WTC11 (cell line): ENCODE measurements at regions not wholly inside any gene's neighbourhood (a gene's known extent, or its start where the extent isn't known, plus 50 kb on each side); places are given as distances from the start of the nearest gene placed in this dataset.

Experiments
- ATAC-seq: fragments of 200-7000 bp; cut with Tn5 transposase; 2 replicates; pipeline ENCODE4 v1.10.0; 2021; ENCODE audit warnings: mild to moderate bottlenecking, moderate library complexity
- CTCF ChIA-PET: fragments of 300-600 bp; sonication (Branson Sonifier 250); formaldehyde crosslinking; loops from one replicate; lab custom pipeline; 2021; ENCODE audit warnings: antibody characterized with exemption; lab: Charles Lee
- POLR2A ChIA-PET: fragments of 350-600 bp; sonication (Branson Sonifier 250); formaldehyde crosslinking; loops from one replicate; lab custom pipeline; 2021; ENCODE audit warnings: antibody characterized with exemption; lab: Charles Lee
- DNase-seq: peaks from one replicate; pipeline ENCODE4 v3.0.0; 2021; ENCODE audit warnings: low spot score
- H3K27ac Mint-ChIP-seq: 2 replicates; pipeline ENCODE4 v1.8.0; 2021; ENCODE audit warnings: mixed read lengths
- H3K27me3 Mint-ChIP-seq: 2 replicates; pipeline ENCODE4 v1.8.0; 2021; ENCODE audit warnings: low read depth, mild to moderate bottlenecking, moderate library complexity, mixed read lengths
- H3K36me3 Mint-ChIP-seq: 2 replicates; pipeline ENCODE4 v1.8.0; 2021; ENCODE audit warnings: mixed read lengths
- H3K4me1 Mint-ChIP-seq: 2 replicates; pipeline ENCODE4 v1.8.0; 2022; ENCODE audit warnings: mixed read lengths
- H3K4me3 Mint-ChIP-seq: 2 replicates; pipeline ENCODE4 v1.8.0; 2021; ENCODE audit warnings: mild to moderate bottlenecking, moderate library complexity, mixed read lengths
- H3K9me3 Mint-ChIP-seq: 2 replicates; pipeline ENCODE4 v1.8.0; 2021; ENCODE audit warnings: mixed read lengths
- ARID4B ChIP-seq: sonication (generic); formaldehyde crosslinking; IDR thresholded peaks from 2 replicates; pipeline ENCODE4 v1.8.0; 2023; ENCODE audit warnings: missing genetic modification reagents, mild to moderate bottlenecking, borderline replicate concordance
- ATF1 ChIP-seq: sonication (generic); formaldehyde crosslinking; IDR thresholded peaks from 2 replicates; pipeline ENCODE4 v1.8.1; 2023; ENCODE audit warnings: mild to moderate bottlenecking, moderate library complexity, missing genetic modification reagents
- CBFB ChIP-seq: sonication (generic); formaldehyde crosslinking; IDR thresholded peaks from 2 replicates; pipeline ENCODE4 v1.8.1; 2022; ENCODE audit warnings: mild to moderate bottlenecking, low read depth, missing genetic modification reagents
- CREM ChIP-seq: sonication (generic); formaldehyde crosslinking; IDR thresholded peaks from 2 replicates; pipeline ENCODE4 v1.8.1; 2022; ENCODE audit warnings: mild to moderate bottlenecking, missing genetic modification reagents, moderate library complexity
- E2F4 ChIP-seq: sonication (generic); formaldehyde crosslinking; IDR thresholded peaks from 2 replicates; pipeline ENCODE4 v1.8.1; 2022; ENCODE audit warnings: low read depth, mild to moderate bottlenecking, moderate library complexity, missing genetic modification reagents, borderline replicate concordance
- ELF4 ChIP-seq: sonication (generic); formaldehyde crosslinking; IDR thresholded peaks from 2 replicates; pipeline ENCODE4 v1.8.1; 2022; ENCODE audit warnings: low read depth, mild to moderate bottlenecking, moderate library complexity, missing genetic modification reagents
- EMX1 ChIP-seq: fragments of 250-450 bp; sonication (Bioruptor Pico); IDR thresholded peaks from 2 replicates; pipeline ENCODE4 v1.8.0; 2021; ENCODE audit warnings: mild to moderate bottlenecking
- IRF2 ChIP-seq: sonication (generic); formaldehyde crosslinking; IDR thresholded peaks from 2 replicates; pipeline ENCODE4 v1.8.0; 2022; ENCODE audit warnings: low read depth, missing genetic modification reagents, borderline replicate concordance
- NFATC4 ChIP-seq: fragments of 250-450 bp; sonication (Bioruptor Pico); IDR thresholded peaks from 2 replicates; pipeline ENCODE4 v1.9.0; 2021; ENCODE audit warnings: mild to moderate bottlenecking
- PRDM15 ChIP-seq: sonication (generic); formaldehyde crosslinking; IDR thresholded peaks from 2 replicates; pipeline ENCODE4 v1.8.0; 2022; ENCODE audit warnings: missing genetic modification reagents
- PRRX2 ChIP-seq: fragments of 250-450 bp; sonication (Bioruptor Pico); IDR thresholded peaks from 2 replicates; pipeline ENCODE4 v1.8.0; 2021; ENCODE audit warnings: mild to moderate bottlenecking
- SMAD4 ChIP-seq: sonication (generic); formaldehyde crosslinking; IDR thresholded peaks from 2 replicates; pipeline ENCODE4 v1.8.0; 2022; ENCODE audit warnings: mild to moderate bottlenecking, missing genetic modification reagents
- ZNF317 ChIP-seq: sonication (generic); formaldehyde crosslinking; IDR thresholded peaks from 2 replicates; pipeline ENCODE4 v1.8.1; 2023; ENCODE audit warnings: low read depth, mild to moderate bottlenecking, moderate library complexity, missing genetic modification reagents, borderline replicate concordance
- ZNF532 ChIP-seq: fragments of 250-450 bp; sonication (Bioruptor Pico); IDR thresholded peaks from 2 replicates; pipeline ENCODE4 v1.9.0; 2021; ENCODE audit warnings: mild to moderate bottlenecking, borderline replicate concordance

GRCh38 chr7:17158261-17158660 is 140.2 kb upstream of the AHR start:
- no peak overlapping the region for H3K27ac Mint-ChIP-seq
- ATAC-seq = peak; percentile 56; the same call in 1 of the 2 replicates
- no peak overlapping the region for H3K4me3 Mint-ChIP-seq
- H3K36me3 Mint-ChIP-seq = peaks cover 5% of the 10 kb centered on the region; the same call in 1 of the 2 replicates
- H3K27me3 Mint-ChIP-seq = no peaks in the 10 kb centered on the region
- DNase-seq = no peak
- TF ChIP-seq CBFB (CRISPR knock-in tag) (no peak), IRF2 (CRISPR knock-in tag) (no peak), PRDM15 (CRISPR knock-in tag) (no peak), PRRX2 (CRISPR knock-in tag) (no peak), ARID4B (CRISPR knock-in tag) (no peak), NFATC4 (CRISPR knock-in tag) (no peak), SMAD4 (CRISPR knock-in tag) (no peak), E2F4 (CRISPR knock-in tag) (no peak), ATF1 (CRISPR knock-in tag) (no peak), ZNF532 (CRISPR knock-in tag) (no peak), EMX1 (no peak), ZNF317 (CRISPR knock-in tag) (no peak), ELF4 (no peak), CREM (CRISPR knock-in tag) (no peak)
- 0 out of 2 replicates have a peak, but pooled peaks cover 6% of the 10 kb centered on the region for H3K9me3 Mint-ChIP-seq
- CTCF ChIA-PET = no interaction called here
- POLR2A ChIA-PET = no interaction called here
- no peaks in the 10 kb centered on the region for H3K4me1 Mint-ChIP-seq
